ENCODE measurements at regions not wholly inside any gene's neighbourhood (a gene's known extent, or its start where the extent isn't known, plus 50 kb on each side); places are given as distances from the start of the nearest gene placed in this dataset.
"Not testable (repeated sequence)": the region's sequence is repeated elsewhere in the genome, so short reads cannot be mapped to it uniquely, and the experiment has no call there.

- no peaks in the 10 kb centered on the region for H3K9me3 ChIP-seq (ENCODE audit: control insufficient read depth, low read length)
- no peak overlapping the region for H3K4me3 ChIP-seq (ENCODE audit: low read depth, low read length)
- no peak overlapping the region for H3K9ac ChIP-seq
- no peaks in the 10 kb centered on the region for H3K79me2 ChIP-seq
- H3K27ac ChIP-seq = no peak overlapping the region
- H3K4me2 ChIP-seq (ENCODE audit: low read length) = no peak overlapping the region
- no peaks in the 10 kb centered on the region for H3K4me1 ChIP-seq
- no peaks in the 10 kb centered on the region for H3K27me3 ChIP-seq (ENCODE audit: control insufficient read depth, insufficient read depth, low read length)
- TF ChIP-seq, protein P1, sequence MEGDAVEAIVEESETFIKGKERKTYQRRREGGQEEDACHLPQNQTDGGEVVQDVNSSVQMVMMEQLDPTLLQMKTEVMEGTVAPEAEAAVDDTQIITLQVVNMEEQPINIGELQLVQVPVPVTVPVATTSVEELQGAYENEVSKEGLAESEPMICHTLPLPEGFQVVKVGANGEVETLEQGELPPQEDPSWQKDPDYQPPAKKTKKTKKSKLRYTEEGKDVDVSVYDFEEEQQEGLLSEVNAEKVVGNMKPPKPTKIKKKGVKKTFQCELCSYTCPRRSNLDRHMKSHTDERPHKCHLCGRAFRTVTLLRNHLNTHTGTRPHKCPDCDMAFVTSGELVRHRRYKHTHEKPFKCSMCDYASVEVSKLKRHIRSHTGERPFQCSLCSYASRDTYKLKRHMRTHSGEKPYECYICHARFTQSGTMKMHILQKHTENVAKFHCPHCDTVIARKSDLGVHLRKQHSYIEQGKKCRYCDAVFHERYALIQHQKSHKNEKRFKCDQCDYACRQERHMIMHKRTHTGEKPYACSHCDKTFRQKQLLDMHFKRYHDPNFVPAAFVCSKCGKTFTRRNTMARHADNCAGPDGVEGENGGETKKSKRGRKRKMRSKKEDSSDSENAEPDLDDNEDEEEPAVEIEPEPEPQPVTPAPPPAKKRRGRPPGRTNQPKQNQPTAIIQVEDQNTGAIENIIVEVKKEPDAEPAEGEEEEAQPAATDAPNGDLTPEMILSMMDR (IDR thresholded peaks at IDR 0.05) = no peak
- H3K36me3 ChIP-seq (ENCODE audit: control insufficient read depth, insufficient read depth, low read length) = no peaks in the 10 kb centered on the region
- no peak overlapping the region for H2AFZ ChIP-seq
Observed at GRCh38 chr18:42374961-42375360, 419.9 kb downstream of the PIK3C3 start.

DNA sequence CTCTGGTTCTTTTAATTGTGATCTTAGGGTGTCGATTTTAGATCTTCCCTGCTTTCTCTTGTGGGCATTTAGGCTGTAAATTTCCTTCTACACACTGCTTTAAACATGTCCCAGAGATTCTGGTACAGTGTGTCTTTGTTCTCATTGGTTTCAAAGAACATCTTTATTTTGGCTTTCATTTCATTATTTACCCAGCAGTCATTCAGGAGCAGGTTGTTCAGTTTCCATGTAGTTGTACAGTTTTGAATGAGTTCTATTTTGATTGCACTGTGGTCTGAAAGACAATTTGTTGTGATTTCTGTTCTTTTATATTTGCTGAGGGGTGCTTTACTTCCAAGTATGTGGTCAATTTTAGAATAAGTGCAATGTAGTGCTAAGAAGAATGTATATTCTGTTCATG, 423.8 kb downstream of the PIK3C3 start:
- not testable (repeated sequence) for H3K4me1 ChIP-seq; H3K27me3 ChIP-seq (ENCODE audit: control insufficient read depth, insufficient read depth, low read length); H3K27ac ChIP-seq; H3K9me3 ChIP-seq (ENCODE audit: control insufficient read depth, low read length); H3K4me3 ChIP-seq (ENCODE audit: low read depth, low read length); H3K79me2 ChIP-seq; H3K4me2 ChIP-seq (ENCODE audit: low read length); H3K9ac ChIP-seq; H3K36me3 ChIP-seq (ENCODE audit: control insufficient read depth, insufficient read depth, low read length); H2AFZ ChIP-seq

GRCh38 chr18:42381236-42381635, 426.2 kb downstream of the PIK3C3 start:
- not testable (repeated sequence) for H3K79me2 ChIP-seq; H3K27me3 ChIP-seq (ENCODE audit: control insufficient read depth, insufficient read depth, low read length); H3K4me2 ChIP-seq (ENCODE audit: low read length)

GRCh38 chr18:42392416-42392815, 437.4 kb downstream of the PIK3C3 start:
- Histone ChIP-seq H3K4me3 (ENCODE audit: low read depth, low read length) (no peak overlapping the region), H3K27ac (no peak overlapping the region), H3K4me1 (no peaks in the 10 kb centered on the region), H3K9ac (no peak overlapping the region), H3K4me2 (ENCODE audit: low read length) (no peak overlapping the region), H3K36me3 (ENCODE audit: control insufficient read depth, insufficient read depth, low read length) (no peaks in the 10 kb centered on the region), H2AFZ (no peak overlapping the region), H3K27me3 (ENCODE audit: control insufficient read depth, insufficient read depth, low read length) (no peaks in the 10 kb centered on the region), H3K79me2 (no peaks in the 10 kb centered on the region), H3K9me3 (ENCODE audit: control insufficient read depth, low read length) (no peaks in the 10 kb centered on the region)
- TF ChIP-seq, protein P1 (IDR thresholded peaks at IDR 0.05) = no peak

More at GRCh38 chr18:42381236-42381635, 426.2 kb downstream of the PIK3C3 start:
- H3K9me3 ChIP-seq (ENCODE audit: control insufficient read depth, low read length); H3K36me3 ChIP-seq (ENCODE audit: control insufficient read depth, insufficient read depth, low read length); H3K4me3 ChIP-seq (ENCODE audit: low read depth, low read length); H2AFZ ChIP-seq; H3K9ac ChIP-seq; H3K27ac ChIP-seq; H3K4me1 ChIP-seq: not testable (repeated sequence)

- no peaks in the 10 kb centered on the region for H3K4me1 ChIP-seq
- no peaks in the 10 kb centered on the region for H3K36me3 ChIP-seq (ENCODE audit: control insufficient read depth, insufficient read depth, low read length)
- H2AFZ ChIP-seq = no peak overlapping the region
- H3K27ac ChIP-seq = no peak overlapping the region
- H3K9me3 ChIP-seq (ENCODE audit: control insufficient read depth, low read length) = no peaks in the 10 kb centered on the region
- no peak overlapping the region for H3K4me2 ChIP-seq (ENCODE audit: low read length)
- TF ChIP-seq, protein P1 (IDR thresholded peaks at IDR 0.05) = no peak
- H3K4me3 ChIP-seq (ENCODE audit: low read depth, low read length) = no peak overlapping the region
- no peaks in the 10 kb centered on the region for H3K27me3 ChIP-seq (ENCODE audit: control insufficient read depth, insufficient read depth, low read length)
- H3K79me2 ChIP-seq = no peaks in the 10 kb centered on the region
- no peak overlapping the region for H3K9ac ChIP-seq
Observed at GRCh38 chr18:42392926-42393325, 437.9 kb downstream of the PIK3C3 start.

- Histone ChIP-seq H3K9me3 (ENCODE audit: control insufficient read depth, low read length) (no peaks in the 10 kb centered on the region), H3K9ac (no peak overlapping the region), H3K36me3 (ENCODE audit: control insufficient read depth, insufficient read depth, low read length) (no peaks in the 10 kb centered on the region), H3K4me1 (no peaks in the 10 kb centered on the region), H3K27ac (no peak overlapping the region), H2AFZ (no peak overlapping the region), H3K4me2 (ENCODE audit: low read length) (no peak overlapping the region), H3K4me3 (ENCODE audit: low read depth, low read length) (no peak overlapping the region), H3K27me3 (ENCODE audit: control insufficient read depth, insufficient read depth, low read length) (no peaks in the 10 kb centered on the region), H3K79me2 (no peaks in the 10 kb centered on the region)
- TF ChIP-seq, protein P1 (IDR thresholded peaks at IDR 0.05) = no peak
Observed at GRCh38 chr18:42394238-42394637, 439.2 kb downstream of the PIK3C3 start.

All from parathyroid adenoma (tissue), 2 donors.